NOMO-1 (cell line): ENCODE measurements at regions not wholly inside any gene's neighbourhood (a gene's known extent, or its start where the extent isn't known, plus 50 kb on each side); places are given as distances from the start of the nearest gene placed in this dataset.
A peak's percentile ranks its signal among the peaks of the same experiment; 100 is the strongest.
"Not testable (repeated sequence)": the region's sequence is repeated elsewhere in the genome, so short reads cannot be mapped to it uniquely, and the experiment has no call there.

Source experiments
- DNase-seq, 2 experiments: peaks; one replicate each; lab custom pipeline; 2025; ENCODE audit not compliant: unreplicated experiment in 2 of 2; lab: John Stamatoyannopoulos, UW

GRCh38 chrX:106220177-106220576 is 52.1 kb downstream of the PWWP3B start:
- no peak for DNase-seq

- DNase-seq, result no peak
Observed at GRCh38 chrX:106243376-106243775, 75.3 kb downstream of the PWWP3B start.

- no peak for DNase-seq
Observed at GRCh38 chrX:106246511-106246910, 78.4 kb downstream of the PWWP3B start.

GRCh38 chrX:106247162-106247561 is 79.1 kb downstream of the PWWP3B start:
- DNase-seq, result no peak

DNA sequence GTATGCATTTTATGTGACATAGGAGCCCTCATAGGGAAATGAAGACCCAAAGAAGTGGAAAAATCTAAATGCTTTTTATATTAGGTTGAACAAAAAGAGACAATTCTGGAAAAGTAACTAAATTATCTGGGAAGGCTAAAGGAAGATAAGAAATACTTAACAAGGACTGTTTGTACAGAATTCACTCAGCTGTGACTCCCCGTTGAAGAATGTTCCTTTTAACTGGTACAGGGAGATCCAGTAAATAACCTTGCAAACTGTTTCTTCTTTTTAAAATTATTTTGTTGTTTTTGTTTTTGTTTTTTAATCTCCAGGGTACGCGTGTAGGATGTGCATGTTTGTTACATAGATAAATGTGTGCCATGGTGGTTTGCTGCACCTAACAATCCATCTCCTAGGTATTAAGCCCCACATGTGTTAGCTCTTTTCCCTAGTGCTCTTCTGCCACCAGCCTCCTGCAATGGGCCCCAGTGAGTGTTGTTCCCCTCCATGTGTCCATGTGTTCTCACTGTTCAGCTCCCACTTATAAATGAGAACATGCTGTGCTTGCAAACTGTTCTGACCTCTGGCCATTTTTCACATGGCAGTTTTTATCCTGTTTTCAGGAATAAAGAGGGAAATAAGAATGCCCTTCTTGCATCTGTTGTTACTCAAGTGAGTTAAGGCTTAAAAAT is 81.7 kb downstream of the PWWP3B start:
- no peak for DNase-seq

DNA sequence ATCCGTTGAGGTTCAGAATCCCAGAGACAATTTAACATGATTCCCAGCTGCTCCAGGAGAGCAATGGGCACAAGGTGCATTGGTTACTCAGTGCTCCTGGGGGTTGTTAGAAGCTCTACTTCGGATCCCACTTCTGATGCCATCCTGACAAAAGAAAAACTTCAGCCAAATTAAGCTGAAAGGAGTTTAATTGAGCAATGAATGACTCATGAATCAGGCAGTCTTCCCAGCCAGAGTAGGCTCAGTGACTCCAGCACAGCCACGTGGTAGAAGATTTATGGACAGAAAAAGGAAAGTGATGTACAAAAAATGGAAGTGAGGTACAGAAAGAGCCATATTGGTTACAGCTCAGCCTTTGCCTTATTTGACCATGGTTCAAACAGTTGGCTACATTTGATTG is 95.7 kb downstream of the PWWP3B start:
- DNase-seq, result peak in 1 of 2 experiments; percentile 0

GRCh38 chrX:106273947-106274587 is 106.0 kb downstream of the PWWP3B start:
- DNase-seq, result not testable (repeated sequence)

DNA sequence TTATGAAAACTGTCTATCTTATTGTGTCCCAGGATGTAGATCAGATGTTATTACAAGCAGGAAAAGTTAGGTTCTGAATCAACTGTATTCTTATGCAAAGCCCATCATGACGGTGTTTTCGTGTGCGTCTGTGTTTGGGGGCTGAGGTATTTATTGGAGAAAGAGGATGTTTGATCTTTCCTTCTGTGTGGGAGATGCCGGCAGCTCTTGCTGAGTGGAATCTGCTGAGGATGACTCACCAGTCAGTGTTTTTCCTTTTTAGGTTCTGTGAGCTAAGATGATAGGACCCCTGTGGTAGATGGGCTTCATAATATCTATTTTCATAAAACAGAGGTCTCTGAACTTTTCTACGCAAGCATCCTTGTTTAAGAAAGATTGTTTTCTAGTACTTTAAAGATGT is 107.1 kb downstream of the PWWP3B start:
- not testable (repeated sequence) for DNase-seq

- no peak for DNase-seq
Observed at GRCh38 chrX:106278951-106279350, 110.8 kb downstream of the PWWP3B start.

DNA sequence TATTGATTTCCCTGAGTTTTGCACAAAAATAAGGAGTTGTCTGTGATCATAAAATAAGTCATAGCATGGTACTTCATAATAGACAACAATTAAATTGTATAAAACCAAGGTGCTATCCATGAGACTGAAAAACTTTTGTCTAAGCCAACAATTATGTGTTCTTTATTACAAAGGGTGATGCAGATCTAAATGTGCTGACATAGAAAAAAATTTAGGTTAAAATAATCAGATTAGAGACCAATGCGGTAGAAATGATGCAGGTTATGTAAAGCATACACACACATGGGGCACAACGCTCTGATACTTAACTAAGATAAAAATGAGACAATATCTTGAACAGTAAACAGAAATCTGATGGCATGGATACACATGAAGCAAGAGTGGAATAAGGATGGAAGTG is 113.3 kb downstream of the PWWP3B start:
- DNase-seq, result no peak

DNA sequence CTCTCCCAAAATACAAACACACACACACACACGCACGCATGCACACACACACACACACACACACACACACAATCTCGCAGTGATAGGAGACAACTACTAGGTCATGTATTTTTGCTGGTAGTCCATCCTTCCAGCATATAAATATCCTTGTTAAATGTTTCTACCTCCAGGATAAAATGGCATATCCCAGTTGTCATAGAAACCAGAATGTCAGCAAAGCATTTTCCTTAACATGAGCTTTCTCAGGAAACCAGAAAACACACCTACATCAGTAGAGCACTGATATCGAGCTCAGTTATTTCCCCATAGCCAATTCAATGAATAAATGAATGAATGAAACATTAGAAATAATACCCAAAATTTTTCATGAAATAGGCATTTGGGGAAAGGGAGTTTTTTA is 115.7 kb downstream of the PWWP3B start:
- no peak for DNase-seq

GRCh38 chrX:106284431-106285025 is 116.4 kb downstream of the PWWP3B start:
- DNase-seq, result no peak

- no peak for DNase-seq
Observed at GRCh38 chrX:106286053-106286650, 118.0 kb downstream of the PWWP3B start.

DNA sequence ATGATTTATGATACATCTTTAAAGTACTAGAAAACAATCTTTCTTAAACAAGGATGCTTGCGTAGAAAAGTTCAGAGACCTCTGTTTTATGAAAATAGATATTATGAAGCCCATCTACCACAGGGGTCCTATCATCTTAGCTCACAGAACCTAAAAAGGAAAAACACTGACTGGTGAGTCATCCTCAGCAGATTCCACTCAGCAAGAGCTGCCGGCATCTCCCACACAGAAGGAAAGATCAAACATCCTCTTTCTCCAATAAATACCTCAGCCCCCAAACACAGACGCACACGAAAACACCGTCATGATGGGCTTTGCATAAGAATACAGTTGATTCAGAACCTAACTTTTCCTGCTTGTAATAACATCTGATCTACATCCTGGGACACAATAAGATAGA is 122.7 kb downstream of the PWWP3B start:
- DNase-seq, result not testable (repeated sequence)

DNA sequence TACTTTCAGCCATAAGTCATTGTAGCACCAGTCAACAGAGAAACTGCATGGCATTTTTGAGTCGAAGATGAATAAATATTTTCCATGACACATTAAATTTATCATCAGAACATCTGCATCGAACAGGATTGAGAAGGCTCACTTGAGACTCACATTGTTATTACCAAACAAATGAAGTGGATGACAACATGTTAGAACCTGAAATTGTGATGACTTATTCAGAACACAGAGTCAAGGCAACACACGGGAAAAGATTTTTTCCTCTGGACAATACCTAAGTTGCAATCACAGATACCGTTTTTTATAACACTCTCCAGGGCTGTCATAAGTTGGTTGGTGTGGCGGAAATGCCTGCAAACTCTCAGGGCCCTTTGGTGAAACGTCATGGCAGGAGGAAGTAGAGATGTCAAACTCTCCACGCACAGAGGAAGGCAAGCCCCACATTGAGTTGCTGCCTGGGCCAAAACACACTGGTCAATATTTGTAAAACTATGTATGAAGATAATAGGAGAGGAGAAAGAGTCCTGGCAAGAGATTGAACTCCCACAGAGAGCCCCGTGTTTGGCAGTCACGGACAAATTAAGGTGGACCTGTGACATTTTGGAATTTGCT is 123.8 kb downstream of the PWWP3B start:
- not testable (repeated sequence) for DNase-seq

DNA sequence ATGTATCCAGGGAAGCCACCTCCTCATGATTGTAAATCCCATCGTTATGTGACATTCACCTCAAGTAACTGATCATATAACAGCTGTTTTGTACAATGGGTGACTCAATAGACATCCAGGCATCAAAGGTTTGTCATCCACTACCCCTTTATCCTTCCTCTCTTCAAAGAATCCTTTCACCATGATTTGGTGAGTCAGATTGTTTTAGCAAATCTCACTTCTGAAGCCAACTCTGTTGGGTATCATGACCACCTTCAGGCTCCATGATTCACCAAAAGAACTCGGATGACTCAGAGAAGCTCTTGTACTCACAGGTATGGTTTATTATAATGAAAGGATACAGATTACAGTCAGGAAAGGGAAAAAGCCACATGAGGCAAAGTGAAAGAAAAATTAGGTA is 132.1 kb downstream of the PWWP3B start:
- no peak for DNase-seq

GRCh38 chrX:106300656-106301055 is 132.6 kb downstream of the PWWP3B start:
- no peak for DNase-seq

DNA sequence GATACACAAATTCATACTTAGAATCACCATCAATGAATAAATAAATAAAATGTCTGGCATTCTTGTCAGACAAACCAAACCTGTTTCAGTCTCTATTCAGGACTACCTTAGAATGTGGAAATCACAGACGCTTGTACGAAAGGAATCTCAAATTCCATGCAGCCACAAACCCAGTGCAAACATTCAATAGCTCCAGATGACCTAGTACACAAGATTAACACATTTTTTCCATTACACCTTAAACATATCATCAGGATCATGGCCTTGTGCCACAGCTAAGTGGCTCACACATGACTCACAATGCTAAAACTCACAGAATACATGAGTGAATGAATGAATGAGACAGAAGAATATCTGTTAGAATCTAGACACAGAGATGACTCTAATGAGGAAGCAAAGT is 134.2 kb downstream of the PWWP3B start:
- no peak for DNase-seq

GRCh38 chrX:106306391-106306947 is 138.4 kb downstream of the PWWP3B start:
- no peak for DNase-seq

- DNase-seq, result no peak
Observed at GRCh38 chrX:106323357-106323756, 155.3 kb downstream of the PWWP3B start.

DNA sequence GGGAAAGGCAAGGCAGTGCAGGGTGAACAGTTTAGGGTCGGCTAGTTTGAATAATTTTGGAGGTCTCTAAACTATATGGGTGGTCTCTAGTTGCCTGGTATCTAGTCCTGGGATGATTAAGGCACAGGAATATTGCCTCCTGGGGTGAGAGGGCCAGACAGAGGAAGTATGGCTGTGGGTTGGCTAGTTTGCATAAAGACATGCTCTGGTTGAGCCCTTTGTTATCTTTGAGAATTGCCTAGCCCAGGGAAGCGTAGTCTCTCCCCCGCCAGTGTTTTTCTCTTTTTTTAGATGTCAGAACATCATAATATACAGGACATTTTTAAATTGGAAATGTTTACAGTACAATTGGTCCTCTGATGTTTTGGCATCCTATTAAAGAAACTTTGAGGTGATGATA is 163.5 kb downstream of the PWWP3B start:
- DNase-seq, result no peak
